Ovary (tissue), 3 donors: ENCODE measurements at regions not wholly inside any gene's neighbourhood (a gene's known extent, or its start where the extent isn't known, plus 50 kb on each side); places are given as distances from the start of the nearest gene placed in this dataset.

Experiments used
- CTCF ChIP-seq, 3 donors: fragments of 450-650 bp in 2 of 3; fragments of 200-600 bp in 1 of 3; IDR thresholded peaks; one replicate each; pipeline versions ENCODE4 v1.5.1 to v1.8.0; 2016 to 2022; ENCODE audit warnings: antibody characterized with exemption in 3 of 3, mild to moderate bottlenecking in 1 of 3
- EP300 ChIP-seq: sonication (generic); formaldehyde crosslinking; IDR thresholded peaks from one replicate; pipeline ENCODE4 v1.6.1; 2017; ENCODE audit warnings: antibody characterized with exemption
- POLR2A ChIP-seq: fragments of 450-650 bp; IDR thresholded peaks from one replicate; pipeline ENCODE4 v1.6.1; 2017; ENCODE audit warnings: antibody characterized with exemption, mild to moderate bottlenecking, moderate library complexity
- donor health status: DM: no; HTN: no; CAD: no.

GRCh38 chr17:79155701-79156100 lies 81.1 kb downstream of the ENGASE start:
- no peak for TF ChIP-seq CTCF (IDR thresholded peaks at IDR 0.05)
- no peak for TF ChIP-seq EP300
- no peak for TF ChIP-seq POLR2A
